ENCODE measurements at regions not wholly inside any gene's neighbourhood (a gene's known extent, or its start where the extent isn't known, plus 50 kb on each side); places are given as distances from the start of the nearest gene placed in this dataset.
"Not testable (repeated sequence)": the region's sequence is repeated elsewhere in the genome, so short reads cannot be mapped to it uniquely, and the experiment has no call there.

DNA sequence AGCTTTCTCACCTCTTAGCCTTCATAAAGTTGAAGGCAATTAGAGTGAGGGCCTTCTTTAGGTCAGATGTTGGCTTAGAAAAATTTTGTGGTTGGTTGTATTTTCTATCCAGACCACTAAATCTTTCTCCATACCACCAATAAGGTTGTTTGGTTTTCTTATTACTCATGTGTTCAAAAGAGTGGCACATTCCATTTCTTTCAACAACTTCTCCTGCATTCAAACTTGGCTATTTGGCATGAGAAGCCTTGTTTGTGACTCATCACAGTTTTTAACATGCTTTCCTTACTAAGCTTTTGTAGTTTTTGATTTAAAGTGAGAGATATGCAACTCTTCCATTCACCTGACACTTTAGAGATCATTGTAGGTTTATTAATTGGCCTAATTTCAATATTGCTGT, 949.6 kb downstream of the TBC1D32 start:
- ChIA-PET POLR2A (no interaction called here), CTCF (no interaction called here)
- H3K27me3 ChIP-seq (ENCODE audit: control insufficient read depth, insufficient read depth, low read length): no peaks in the 10 kb centered on the region

DNA sequence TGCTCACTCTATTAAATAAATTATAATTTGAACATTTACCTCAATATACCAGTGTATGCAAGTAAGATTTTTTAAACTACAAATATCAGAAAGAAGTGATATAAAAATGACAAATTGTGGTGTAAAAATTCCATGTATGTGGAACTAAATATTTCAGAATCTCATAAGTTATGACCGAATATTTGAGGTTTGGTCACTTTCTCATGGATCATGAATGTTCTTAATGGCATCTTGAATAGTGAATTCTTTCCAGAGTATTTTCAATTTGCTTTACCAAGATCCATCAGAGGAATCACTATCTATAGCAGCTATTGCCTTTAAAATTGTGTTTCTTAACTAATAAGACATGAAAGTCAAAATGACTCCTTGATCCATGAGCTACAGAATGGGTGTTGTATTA, 950.6 kb downstream of the TBC1D32 start:
- H3K4me3 ChIP-seq (ENCODE audit: low read depth, low read length): no peak overlapping the region
- TF ChIP-seq, protein P1, sequence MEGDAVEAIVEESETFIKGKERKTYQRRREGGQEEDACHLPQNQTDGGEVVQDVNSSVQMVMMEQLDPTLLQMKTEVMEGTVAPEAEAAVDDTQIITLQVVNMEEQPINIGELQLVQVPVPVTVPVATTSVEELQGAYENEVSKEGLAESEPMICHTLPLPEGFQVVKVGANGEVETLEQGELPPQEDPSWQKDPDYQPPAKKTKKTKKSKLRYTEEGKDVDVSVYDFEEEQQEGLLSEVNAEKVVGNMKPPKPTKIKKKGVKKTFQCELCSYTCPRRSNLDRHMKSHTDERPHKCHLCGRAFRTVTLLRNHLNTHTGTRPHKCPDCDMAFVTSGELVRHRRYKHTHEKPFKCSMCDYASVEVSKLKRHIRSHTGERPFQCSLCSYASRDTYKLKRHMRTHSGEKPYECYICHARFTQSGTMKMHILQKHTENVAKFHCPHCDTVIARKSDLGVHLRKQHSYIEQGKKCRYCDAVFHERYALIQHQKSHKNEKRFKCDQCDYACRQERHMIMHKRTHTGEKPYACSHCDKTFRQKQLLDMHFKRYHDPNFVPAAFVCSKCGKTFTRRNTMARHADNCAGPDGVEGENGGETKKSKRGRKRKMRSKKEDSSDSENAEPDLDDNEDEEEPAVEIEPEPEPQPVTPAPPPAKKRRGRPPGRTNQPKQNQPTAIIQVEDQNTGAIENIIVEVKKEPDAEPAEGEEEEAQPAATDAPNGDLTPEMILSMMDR (IDR thresholded peaks at IDR 0.05; ENCODE audit: insufficient read depth, low read depth, low read length): no peak
- DNase-seq (ENCODE audit: low read depth): no peak
- H3K36me3 ChIP-seq (ENCODE audit: control insufficient read depth, insufficient read depth, low read length): no peaks in the 10 kb centered on the region
- ChIA-PET CTCF (no interaction called here), POLR2A (no interaction called here)
- H3K27me3 ChIP-seq (ENCODE audit: control insufficient read depth, insufficient read depth, low read length): no peaks in the 10 kb centered on the region

More for the DNA sequence above, 949.6 kb downstream of the TBC1D32 start:
- DNase-seq (ENCODE audit: low read depth): no peak
- TF ChIP-seq, protein P1 (IDR thresholded peaks at IDR 0.05; ENCODE audit: insufficient read depth, low read depth, low read length): no peak
- no peaks in the 10 kb centered on the region for H3K36me3 ChIP-seq (ENCODE audit: control insufficient read depth, insufficient read depth, low read length)
- no peak overlapping the region for H3K4me3 ChIP-seq (ENCODE audit: low read depth, low read length)

DNA sequence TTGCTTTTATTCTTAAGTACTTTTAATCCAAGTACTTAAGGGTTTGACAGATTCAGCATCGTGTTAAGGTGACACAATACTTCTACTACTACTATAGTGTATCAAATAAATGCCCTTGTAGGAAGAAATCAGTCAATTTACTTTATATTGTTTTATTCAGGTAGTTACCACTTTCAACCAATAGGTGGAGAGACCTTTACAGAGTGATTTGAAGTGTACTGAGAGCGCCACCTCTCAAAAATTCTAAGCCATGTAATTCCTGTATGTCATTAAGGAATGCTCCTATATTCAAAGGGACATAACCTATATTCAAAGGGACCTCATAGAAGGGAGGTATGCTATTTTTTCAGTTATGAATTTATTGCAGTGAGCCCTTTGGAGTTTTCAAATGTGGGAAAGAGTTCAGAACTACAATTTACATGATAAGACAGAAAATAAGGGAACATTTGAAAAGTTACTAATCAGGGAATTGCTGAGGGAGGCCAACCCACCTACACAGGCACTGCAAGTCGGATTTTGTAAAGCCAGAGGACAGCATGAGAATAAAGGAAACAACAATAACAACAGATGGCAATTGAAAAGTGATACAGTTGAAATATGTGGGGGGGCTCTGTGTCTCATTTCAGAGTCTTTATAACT, 955.6 kb downstream of the TBC1D32 start:
- Histone ChIP-seq H3K27me3 (ENCODE audit: control insufficient read depth, insufficient read depth, low read length) (no peaks in the 10 kb centered on the region), H3K4me3 (ENCODE audit: low read depth, low read length) (no peak overlapping the region), H3K36me3 (ENCODE audit: control insufficient read depth, insufficient read depth, low read length) (no peaks in the 10 kb centered on the region)
- TF ChIP-seq, protein P1 (IDR thresholded peaks at IDR 0.05; ENCODE audit: insufficient read depth, low read depth, low read length): no peak
- DNase-seq (ENCODE audit: low read depth): no peak
- ChIA-PET POLR2A (no interaction called here), CTCF (no interaction called here)

DNA sequence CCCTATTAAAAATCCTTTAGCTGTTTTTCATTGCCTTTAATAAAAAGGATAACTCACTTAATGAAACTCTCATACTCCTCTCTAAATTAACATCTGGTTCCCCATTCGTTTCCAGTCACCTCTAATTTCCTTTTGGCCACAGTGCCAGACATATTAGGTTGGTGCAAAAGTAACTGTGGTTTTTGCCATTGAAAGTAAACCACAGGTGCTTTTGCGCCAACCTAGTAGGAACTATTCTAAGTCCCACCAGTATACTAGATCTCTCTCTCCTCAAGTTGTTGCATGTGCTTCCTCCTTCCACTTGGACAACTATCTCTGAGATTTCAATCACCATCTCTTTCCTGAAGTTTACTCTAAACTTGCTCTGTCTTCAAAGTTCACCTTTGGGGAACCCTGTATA, 961.1 kb downstream of the TBC1D32 start:
- ChIA-PET CTCF (no interaction called here), POLR2A (no interaction called here)
- Histone ChIP-seq H3K27me3 (ENCODE audit: control insufficient read depth, insufficient read depth, low read length) (no peaks in the 10 kb centered on the region), H3K4me3 (ENCODE audit: low read depth, low read length) (no peak overlapping the region), H3K36me3 (ENCODE audit: control insufficient read depth, insufficient read depth, low read length) (no peaks in the 10 kb centered on the region)
- TF ChIP-seq, protein P1 (IDR thresholded peaks at IDR 0.05; ENCODE audit: insufficient read depth, low read depth, low read length): no peak
- no peak for DNase-seq (ENCODE audit: low read depth)

DNA sequence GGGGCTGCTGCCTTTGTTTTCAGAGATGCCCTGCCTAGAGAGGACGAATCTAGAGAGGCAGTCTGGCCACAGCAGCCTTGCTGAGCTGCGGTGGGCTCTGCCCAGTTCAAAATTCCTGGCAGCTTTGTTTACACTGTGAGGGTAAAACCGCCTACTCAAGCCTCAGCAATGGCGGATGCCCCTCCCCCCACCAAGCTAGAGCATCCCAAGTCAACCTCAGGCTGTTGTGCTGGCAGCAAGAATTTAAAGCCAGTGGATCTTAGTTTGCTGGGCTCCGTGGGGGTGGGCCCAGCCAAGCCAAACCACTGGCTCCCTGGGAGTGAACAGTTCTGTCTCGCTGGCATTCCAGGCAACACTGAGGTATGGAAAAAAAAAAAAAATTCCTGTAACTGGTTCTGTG, 970.9 kb downstream of the TBC1D32 start:
- Histone ChIP-seq H3K27me3 (ENCODE audit: control insufficient read depth, insufficient read depth, low read length) (no peaks in the 10 kb centered on the region), H3K36me3 (ENCODE audit: control insufficient read depth, insufficient read depth, low read length) (no peaks in the 10 kb centered on the region), H3K4me3 (ENCODE audit: low read depth, low read length) (no peak overlapping the region)
- CTCF ChIA-PET: no interaction called here
- TF ChIP-seq, protein P1 (IDR thresholded peaks at IDR 0.05; ENCODE audit: insufficient read depth, low read depth, low read length): no peak
- POLR2A ChIA-PET: no interaction called here
- no peak for DNase-seq (ENCODE audit: low read depth)

DNA sequence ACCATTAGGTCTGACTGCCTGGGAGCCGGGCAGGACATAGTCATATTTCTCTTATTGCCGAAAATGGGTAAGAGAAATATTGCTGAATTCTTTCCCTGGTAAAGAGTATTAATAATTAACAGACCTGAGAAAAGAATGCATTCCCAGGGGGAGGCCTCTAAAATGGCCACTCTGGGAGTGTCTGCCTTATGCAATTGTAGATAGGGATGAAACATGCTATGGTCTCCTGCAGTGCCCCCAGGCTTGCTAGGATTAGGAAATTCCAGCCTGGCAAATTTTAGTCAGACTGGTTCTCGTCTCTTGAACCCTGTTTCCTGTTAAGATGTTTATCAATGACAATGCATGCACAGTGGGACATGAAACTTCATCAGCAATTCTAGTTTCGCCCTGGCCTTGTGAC, 975.7 kb downstream of the TBC1D32 start:
- DNase-seq (ENCODE audit: low read depth); H3K27me3 ChIP-seq (ENCODE audit: control insufficient read depth, insufficient read depth, low read length); H3K4me3 ChIP-seq (ENCODE audit: low read depth, low read length); H3K36me3 ChIP-seq (ENCODE audit: control insufficient read depth, insufficient read depth, low read length); POLR2A ChIA-PET; CTCF ChIA-PET: not testable (repeated sequence)
